ENCODE measurements at regions not wholly inside any gene's neighbourhood (a gene's known extent, or its start where the extent isn't known, plus 50 kb on each side); places are given as distances from the start of the nearest gene placed in this dataset.

DNA sequence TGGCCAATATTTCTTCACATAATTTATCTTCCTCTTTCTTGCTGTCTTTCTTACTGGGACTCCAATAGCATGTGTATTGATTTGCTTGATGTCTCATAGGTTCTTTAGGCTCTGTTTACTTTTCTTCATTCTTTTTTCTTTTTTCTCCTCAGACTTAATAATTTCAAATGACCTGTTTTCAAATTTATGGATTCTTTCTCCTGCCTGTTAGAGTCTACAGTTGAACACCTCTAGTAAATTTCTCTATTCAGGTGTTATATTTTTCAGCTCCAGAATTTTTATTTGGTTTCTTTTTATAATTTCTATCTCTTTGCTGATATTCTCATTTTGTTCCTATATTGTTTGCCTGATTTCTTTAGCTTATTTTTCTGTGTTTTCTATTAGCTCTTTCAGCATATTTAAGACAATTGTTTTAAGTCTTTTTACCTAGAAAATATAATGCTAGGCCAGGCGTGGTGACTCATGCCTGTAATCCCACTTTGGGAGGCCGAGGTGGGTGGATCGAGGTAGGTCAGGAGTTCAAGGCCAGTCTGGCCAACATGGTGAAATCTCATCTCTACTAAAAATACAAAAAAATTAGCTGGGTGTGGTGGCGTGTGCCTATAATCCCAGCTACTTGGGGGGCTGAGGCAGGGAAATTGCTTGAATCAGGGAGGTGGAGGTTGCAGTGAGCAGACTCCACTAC is 61.9 kb upstream of the TNS3 start:
- DNase-seq, result no peak
- TF ChIP-seq, protein P1, sequence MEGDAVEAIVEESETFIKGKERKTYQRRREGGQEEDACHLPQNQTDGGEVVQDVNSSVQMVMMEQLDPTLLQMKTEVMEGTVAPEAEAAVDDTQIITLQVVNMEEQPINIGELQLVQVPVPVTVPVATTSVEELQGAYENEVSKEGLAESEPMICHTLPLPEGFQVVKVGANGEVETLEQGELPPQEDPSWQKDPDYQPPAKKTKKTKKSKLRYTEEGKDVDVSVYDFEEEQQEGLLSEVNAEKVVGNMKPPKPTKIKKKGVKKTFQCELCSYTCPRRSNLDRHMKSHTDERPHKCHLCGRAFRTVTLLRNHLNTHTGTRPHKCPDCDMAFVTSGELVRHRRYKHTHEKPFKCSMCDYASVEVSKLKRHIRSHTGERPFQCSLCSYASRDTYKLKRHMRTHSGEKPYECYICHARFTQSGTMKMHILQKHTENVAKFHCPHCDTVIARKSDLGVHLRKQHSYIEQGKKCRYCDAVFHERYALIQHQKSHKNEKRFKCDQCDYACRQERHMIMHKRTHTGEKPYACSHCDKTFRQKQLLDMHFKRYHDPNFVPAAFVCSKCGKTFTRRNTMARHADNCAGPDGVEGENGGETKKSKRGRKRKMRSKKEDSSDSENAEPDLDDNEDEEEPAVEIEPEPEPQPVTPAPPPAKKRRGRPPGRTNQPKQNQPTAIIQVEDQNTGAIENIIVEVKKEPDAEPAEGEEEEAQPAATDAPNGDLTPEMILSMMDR (IDR thresholded peaks at IDR 0.05; ENCODE audit: low read depth, low read length), result no peak
- Histone ChIP-seq H3K4me1 (no peaks in the 10 kb centered on the region), H3K9me3 (no peaks in the 10 kb centered on the region; the same call in 1 of the 2 replicates), H3K36me3 (no peaks in the 10 kb centered on the region), H3K4me3 (ENCODE audit: low read depth, low read length) (no peak overlapping the region), H3K27me3 (no peaks in the 10 kb centered on the region)

DNA sequence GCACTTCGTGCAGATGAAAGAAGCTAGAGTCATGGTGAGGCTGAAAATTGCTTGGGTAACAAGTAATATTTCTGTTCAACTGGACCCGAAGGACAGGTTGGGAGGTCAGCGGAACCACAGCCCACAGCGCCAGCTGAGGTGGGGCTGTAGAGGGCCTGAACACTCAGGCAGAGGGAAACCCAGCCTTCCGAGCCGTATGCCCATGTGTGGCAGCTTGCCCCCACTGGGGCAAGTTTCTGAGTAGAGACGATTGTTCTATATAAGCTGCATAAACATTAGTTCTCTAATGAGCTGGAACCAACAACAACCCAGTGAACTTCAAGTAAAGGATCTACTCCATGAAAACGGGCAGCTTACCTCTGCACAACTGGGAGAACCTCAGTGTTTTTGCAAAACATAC is 58.4 kb upstream of the TNS3 start:
- no peaks in the 10 kb centered on the region; the same call in 1 of the 2 replicates for H3K9me3 ChIP-seq
- DNase-seq, result no peak
- no peak overlapping the region for H3K4me3 ChIP-seq (ENCODE audit: low read depth, low read length)
- no peaks in the 10 kb centered on the region for H3K36me3 ChIP-seq
- H3K27me3 ChIP-seq, result no peaks in the 10 kb centered on the region
- TF ChIP-seq, protein P1 (IDR thresholded peaks at IDR 0.05; ENCODE audit: low read depth, low read length), result no peak
- peaks cover 4% of the 10 kb centered on the region; the same call in 1 of the 2 replicates for H3K4me1 ChIP-seq

GRCh38 chr7:47639495-47640110 is 57.7 kb upstream of the TNS3 start:
- Histone ChIP-seq H3K9me3 (no peaks in the 10 kb centered on the region; the same call in 1 of the 2 replicates), H3K4me1 (peaks cover 4% of the 10 kb centered on the region; the same call in 1 of the 2 replicates), H3K4me3 (ENCODE audit: low read depth, low read length) (no peak overlapping the region), H3K27me3 (no peaks in the 10 kb centered on the region), H3K36me3 (no peaks in the 10 kb centered on the region)
- DNase-seq, result no peak
- TF ChIP-seq, protein P1 (IDR thresholded peaks at IDR 0.05; ENCODE audit: low read depth, low read length), result no peak

DNA sequence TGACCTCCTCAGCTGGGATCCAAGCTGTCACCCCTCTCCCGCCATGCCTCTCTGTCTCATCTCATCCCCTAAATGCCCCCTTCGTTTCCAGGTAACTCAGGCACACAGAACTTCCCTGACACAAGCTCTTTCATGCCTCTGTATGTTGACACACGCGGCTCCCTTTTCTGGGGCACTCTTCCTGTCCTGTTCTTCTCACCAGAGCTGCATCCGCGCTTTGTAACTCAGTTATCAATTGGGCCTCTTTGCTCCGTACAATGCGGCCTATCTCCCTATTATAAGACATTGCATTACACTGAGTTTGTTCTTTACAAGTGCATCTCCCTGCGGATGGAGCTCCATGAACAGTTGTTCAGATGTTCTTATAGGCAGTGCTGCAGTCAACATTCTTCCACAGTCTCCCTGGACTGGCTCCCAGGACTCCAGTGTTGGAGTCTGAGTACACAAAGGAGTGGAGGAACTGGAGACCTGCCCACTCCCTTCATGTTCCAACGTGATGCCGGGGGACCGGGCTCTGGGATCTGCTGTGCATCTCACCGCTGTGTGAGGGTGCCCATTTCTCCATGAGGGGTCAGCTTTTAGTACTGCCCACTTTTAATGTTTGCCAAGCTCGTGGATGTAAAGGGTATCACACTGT is 56.9 kb upstream of the TNS3 start:
- H3K4me3 ChIP-seq (ENCODE audit: low read depth, low read length), result no peak overlapping the region
- DNase-seq, result no peak
- peaks cover 4% of the 10 kb centered on the region; the same call in 1 of the 2 replicates for H3K4me1 ChIP-seq
- H3K27me3 ChIP-seq, result no peaks in the 10 kb centered on the region
- H3K9me3 ChIP-seq, result no peaks in the 10 kb centered on the region
- no peaks in the 10 kb centered on the region for H3K36me3 ChIP-seq
- TF ChIP-seq, protein P1 (IDR thresholded peaks at IDR 0.05; ENCODE audit: low read depth, low read length), result no peak

DNA sequence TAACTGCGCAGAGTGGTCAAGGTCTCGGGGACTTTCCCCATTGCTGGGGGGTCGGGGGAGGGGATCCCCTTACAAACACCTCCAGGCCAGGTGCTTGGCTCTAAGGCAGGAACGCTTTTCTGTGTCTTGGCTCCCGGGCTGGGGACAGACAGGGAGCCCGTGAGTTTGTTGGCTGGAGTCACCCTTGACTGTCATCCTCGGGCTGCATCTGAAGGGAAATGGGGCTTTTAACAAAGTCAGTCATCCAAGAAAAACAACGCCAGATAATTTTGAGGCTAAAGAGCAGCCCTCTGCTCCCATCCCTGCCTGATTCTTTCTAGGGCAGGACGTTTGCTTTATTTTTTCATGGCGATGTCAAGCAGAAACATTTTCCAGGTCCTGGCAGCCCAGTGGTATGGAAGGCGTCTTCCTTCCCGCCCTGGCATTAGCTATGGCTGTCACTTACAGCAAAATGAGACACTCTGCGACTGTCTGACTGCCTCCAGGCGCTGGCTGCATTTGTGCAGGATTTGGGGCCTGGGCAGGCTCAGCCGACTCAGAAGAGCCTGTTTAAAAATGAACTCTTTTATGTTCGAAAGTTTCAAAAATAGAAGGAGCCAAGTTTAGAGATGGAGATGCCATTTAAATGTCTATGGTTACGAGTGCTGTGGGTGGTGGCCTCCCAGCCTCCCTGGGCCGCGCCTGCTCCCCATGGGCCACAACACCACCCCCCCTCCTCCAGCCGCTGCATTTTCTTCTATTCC is 54.7 kb upstream of the TNS3 start:
- H3K9me3 ChIP-seq, result no peaks in the 10 kb centered on the region
- H3K36me3 ChIP-seq, result no peaks in the 10 kb centered on the region
- H3K27me3 ChIP-seq, result no peaks in the 10 kb centered on the region
- TF ChIP-seq, protein P1 (IDR thresholded peaks at IDR 0.05; ENCODE audit: low read depth, low read length), result no peak
- no peak overlapping the region for H3K4me3 ChIP-seq (ENCODE audit: low read depth, low read length)
- DNase-seq, result no peak
- H3K4me1 ChIP-seq, result peaks cover 4% of the 10 kb centered on the region; the same call in 1 of the 2 replicates

Measured in BE2C (cell line).